Astrocyte (in vitro differentiated cells and primary cell): ENCODE measurements at regions not wholly inside any gene's neighbourhood (a gene's known extent, or its start where the extent isn't known, plus 50 kb on each side); places are given as distances from the start of the nearest gene placed in this dataset.

Experiments
- DNase-seq: peaks from one replicate; pipeline ENCODE4 v3.0.0-alpha.2; 2010; ENCODE audit warnings: low read depth
- FAIRE-seq: peaks from 2 replicates; lab custom pipeline; 2011; peaks lifted over from hg19 to GRCh38; lab: Jason Lieb, UNC
- H2AFZ ChIP-seq: 2 replicates; pipeline ENCODE4 v1.6.0; 2012; ENCODE audit warnings: low read depth, low read length, inconsistent platforms
- H3K27ac ChIP-seq: 2 replicates; pipeline ENCODE4 v1.5.1; 2011; ENCODE audit warnings: low read depth, low read length, inconsistent platforms
- H3K27me3 ChIP-seq: 2 replicates; pipeline ENCODE4 v1.6.0; 2011; ENCODE audit warnings: low read length, inconsistent platforms; ENCODE audit not compliant: insufficient read depth
- H3K36me3 ChIP-seq: 2 replicates; pipeline ENCODE4 v1.5.1; 2011; ENCODE audit warnings: low read length, inconsistent platforms; ENCODE audit not compliant: insufficient read depth
- H3K4me1 ChIP-seq: 2 replicates; pipeline ENCODE4 v1.5.1; 2011; ENCODE audit warnings: low read length, inconsistent platforms; ENCODE audit not compliant: insufficient read depth
- H3K4me2 ChIP-seq: 2 replicates; pipeline ENCODE4 v1.6.0; 2012; ENCODE audit warnings: low read length, inconsistent platforms
- H3K4me3 ChIP-seq: 2 replicates; pipeline ENCODE4 v1.5.1; 2011; ENCODE audit warnings: low read depth, mild to moderate bottlenecking, low read length, inconsistent platforms; ENCODE audit not compliant: insufficient read depth
- H3K79me2 ChIP-seq: 2 replicates; pipeline ENCODE4 v1.6.0; 2012; ENCODE audit warnings: mild to moderate bottlenecking, low read length, inconsistent platforms; ENCODE audit not compliant: insufficient read depth
- H3K9ac ChIP-seq: 2 replicates; pipeline ENCODE4 v1.6.0; 2012; ENCODE audit warnings: mild to moderate bottlenecking, low read length, inconsistent platforms
- H3K9me3 ChIP-seq: 2 replicates; pipeline ENCODE4 v1.5.1; 2012; ENCODE audit warnings: low read depth, mild to moderate bottlenecking, low read length, inconsistent platforms; ENCODE audit not compliant: insufficient read depth
- H4K20me1 ChIP-seq: 2 replicates; pipeline ENCODE4 v1.6.0; 2012; ENCODE audit warnings: low read length, inconsistent platforms; ENCODE audit not compliant: insufficient read depth
- H3K27ac Mint-ChIP-seq: one replicate; pipeline ENCODE4 v1.8.0; 2021; ENCODE audit warnings: mild to moderate bottlenecking, mixed read lengths; ENCODE audit not compliant: unreplicated experiment
- H3K27me3 Mint-ChIP-seq: one replicate; pipeline ENCODE4 v1.8.0; 2021; ENCODE audit warnings: low read depth, mixed read lengths; ENCODE audit not compliant: unreplicated experiment
- H3K36me3 Mint-ChIP-seq: one replicate; pipeline ENCODE4 v1.8.0; 2021; ENCODE audit warnings: low read depth, mixed read lengths; ENCODE audit not compliant: unreplicated experiment
- H3K4me1 Mint-ChIP-seq: one replicate; pipeline ENCODE4 v1.8.0; 2021; ENCODE audit warnings: low read depth, mixed read lengths; ENCODE audit not compliant: unreplicated experiment
- H3K4me3 Mint-ChIP-seq: one replicate; pipeline ENCODE4 v1.8.0; 2021; ENCODE audit warnings: mild to moderate bottlenecking, moderate library complexity, mixed read lengths; ENCODE audit not compliant: unreplicated experiment
- H3K9me3 Mint-ChIP-seq: one replicate; pipeline ENCODE4 v1.8.0; 2021; ENCODE audit warnings: mild to moderate bottlenecking, mixed read lengths; ENCODE audit not compliant: unreplicated experiment
- CTCF ChIP-seq: IDR thresholded peaks from 2 replicates; pipeline ENCODE4 v1.5.1; 2011; ENCODE audit warnings: low read depth, mild to moderate bottlenecking, inconsistent platforms, low read length, moderate library complexity; ENCODE audit not compliant: insufficient read depth
- EZH2 ChIP-seq: IDR thresholded peaks from 2 replicates; pipeline ENCODE4 v1.6.1; 2012; ENCODE audit warnings: mild to moderate bottlenecking, low read length, inconsistent platforms; ENCODE audit not compliant: insufficient read depth

DNA sequence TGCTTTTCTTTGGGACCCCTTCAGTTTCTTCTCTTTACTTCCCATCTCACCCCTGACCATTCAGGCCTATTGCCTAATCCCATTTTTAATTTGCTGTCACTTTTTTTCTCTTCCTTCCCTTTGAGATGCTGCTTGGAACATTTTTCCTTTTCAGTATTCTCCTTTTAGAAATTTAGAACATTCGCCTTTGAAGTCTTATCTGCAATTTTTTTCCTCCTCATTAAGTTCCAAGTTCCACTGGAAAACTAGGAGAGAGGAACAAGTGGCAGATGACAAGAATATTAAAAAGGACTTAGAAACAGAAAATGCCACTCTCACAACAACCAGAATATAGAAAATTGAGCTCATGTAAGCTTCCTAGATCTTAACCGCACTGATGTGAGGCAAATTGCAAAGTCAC, 126.6 kb downstream of the PSMG1 start:
- Histone ChIP-seq H3K9ac (no peak overlapping the region), H3K36me3 (no peaks in the 10 kb centered on the region), H3K4me2 (no peak overlapping the region), H3K27ac (no peak overlapping the region), H3K4me1 (peaks cover 2% of the 10 kb centered on the region), H3K9me3 (no peaks in the 10 kb centered on the region), H3K27me3 (peaks cover 10% of the 10 kb centered on the region), H3K79me2 (no peaks in the 10 kb centered on the region), H2AFZ (no peak overlapping the region), H4K20me1 (no peaks in the 10 kb centered on the region), H3K4me3 (no peak overlapping the region)
- DNase-seq (no peak), FAIRE-seq (no peak)
- Mint-ChIP-seq H3K4me1 (peaks cover 2% of the 10 kb centered on the region), H3K9me3 (peaks cover 2% of the 10 kb centered on the region), H3K27me3 (peaks cover 24% of the 10 kb centered on the region), H3K36me3 (no peaks in the 10 kb centered on the region), H3K27ac (no peak overlapping the region), H3K4me3 (no peak overlapping the region)
- TF ChIP-seq EZH2: no peak
- no peak for TF ChIP-seq CTCF

DNA sequence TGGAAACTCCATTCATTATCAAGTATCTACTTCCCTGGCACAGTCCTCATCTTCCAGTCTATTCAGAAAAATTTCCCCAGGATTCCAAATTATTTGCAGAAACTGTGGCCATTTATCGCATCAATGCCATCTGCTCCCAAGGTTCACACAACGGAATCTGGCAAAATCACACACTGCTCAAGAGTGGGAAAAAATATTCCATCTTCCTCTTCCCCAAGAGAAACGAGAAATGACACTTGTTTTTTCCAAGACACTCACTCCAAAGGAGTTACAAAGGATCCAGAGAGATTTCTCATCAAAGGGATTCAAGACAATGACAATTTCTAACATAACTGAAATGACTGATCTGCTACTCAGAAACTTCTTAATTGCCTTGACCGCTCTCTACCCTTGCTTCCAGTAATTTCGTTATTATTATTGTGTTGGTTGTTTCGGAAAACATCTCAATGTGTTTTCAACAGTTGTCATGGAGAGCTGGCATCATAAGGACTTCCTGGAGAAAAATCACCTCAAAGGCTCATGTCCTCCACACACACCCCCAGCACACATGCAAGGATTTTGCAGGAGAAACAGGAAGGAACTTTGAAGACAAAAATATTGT, 128.0 kb downstream of the PSMG1 start:
- Histone ChIP-seq H3K9me3 (no peaks in the 10 kb centered on the region), H3K4me2 (no peak overlapping the region), H3K27ac (no peak overlapping the region), H2AFZ (no peak overlapping the region), H4K20me1 (no peaks in the 10 kb centered on the region), H3K27me3 (peaks cover 7% of the 10 kb centered on the region), H3K4me3 (no peak overlapping the region), H3K79me2 (no peaks in the 10 kb centered on the region), H3K36me3 (no peaks in the 10 kb centered on the region), H3K9ac (no peak overlapping the region), H3K4me1 (peaks cover 7% of the 10 kb centered on the region)
- DNase-seq: no peak
- H3K27ac Mint-ChIP-seq: no peak overlapping the region
- no peak for TF ChIP-seq CTCF
- no peak for TF ChIP-seq EZH2
- peaks cover 21% of the 10 kb centered on the region for H3K27me3 Mint-ChIP-seq
- H3K4me1 Mint-ChIP-seq: peaks cover 9% of the 10 kb centered on the region
- no peaks in the 10 kb centered on the region for H3K9me3 Mint-ChIP-seq
- H3K4me3 Mint-ChIP-seq: no peak overlapping the region
- FAIRE-seq: no peak
- no peaks in the 10 kb centered on the region for H3K36me3 Mint-ChIP-seq

DNA sequence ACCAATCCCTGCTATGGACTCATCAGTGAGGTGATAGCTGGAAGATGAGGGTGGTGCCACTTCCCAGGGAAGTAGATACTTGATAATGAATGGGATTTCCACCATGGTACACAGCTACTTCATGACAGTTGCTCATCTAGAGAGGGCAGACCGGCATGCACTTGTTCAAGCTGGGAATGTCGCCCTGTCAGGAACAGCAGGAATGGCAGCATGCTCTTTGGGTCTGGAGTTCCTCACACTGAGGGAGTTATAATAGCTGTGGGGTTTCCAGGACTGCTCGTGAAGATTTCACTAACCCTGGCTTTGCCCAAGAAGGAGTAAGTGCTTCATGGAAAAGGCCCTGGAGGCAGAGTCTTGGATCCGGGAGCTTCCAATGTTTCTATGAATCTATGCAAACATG, 129.2 kb downstream of the PSMG1 start:
- no peaks in the 10 kb centered on the region for H3K9me3 Mint-ChIP-seq
- no peak overlapping the region for H3K4me3 Mint-ChIP-seq
- Histone ChIP-seq H3K4me1 (peaks cover 7% of the 10 kb centered on the region), H4K20me1 (no peaks in the 10 kb centered on the region), H3K79me2 (no peaks in the 10 kb centered on the region), H3K9me3 (no peaks in the 10 kb centered on the region), H3K4me3 (no peak overlapping the region), H3K4me2 (no peak overlapping the region), H2AFZ (no peak overlapping the region), H3K9ac (no peak overlapping the region), H3K27ac (no peak overlapping the region), H3K36me3 (no peaks in the 10 kb centered on the region), H3K27me3 (peaks cover 6% of the 10 kb centered on the region)
- FAIRE-seq (no peak), DNase-seq (no peak)
- H3K27me3 Mint-ChIP-seq: peaks cover 18% of the 10 kb centered on the region
- TF ChIP-seq CTCF (no peak), EZH2 (no peak)
- H3K27ac Mint-ChIP-seq: no peak overlapping the region
- peaks cover 9% of the 10 kb centered on the region for H3K4me1 Mint-ChIP-seq
- H3K36me3 Mint-ChIP-seq: no peaks in the 10 kb centered on the region
